ENCODE measurements at regions not wholly inside any gene's neighbourhood (a gene's known extent, or its start where the extent isn't known, plus 50 kb on each side); places are given as distances from the start of the nearest gene placed in this dataset.

DNA sequence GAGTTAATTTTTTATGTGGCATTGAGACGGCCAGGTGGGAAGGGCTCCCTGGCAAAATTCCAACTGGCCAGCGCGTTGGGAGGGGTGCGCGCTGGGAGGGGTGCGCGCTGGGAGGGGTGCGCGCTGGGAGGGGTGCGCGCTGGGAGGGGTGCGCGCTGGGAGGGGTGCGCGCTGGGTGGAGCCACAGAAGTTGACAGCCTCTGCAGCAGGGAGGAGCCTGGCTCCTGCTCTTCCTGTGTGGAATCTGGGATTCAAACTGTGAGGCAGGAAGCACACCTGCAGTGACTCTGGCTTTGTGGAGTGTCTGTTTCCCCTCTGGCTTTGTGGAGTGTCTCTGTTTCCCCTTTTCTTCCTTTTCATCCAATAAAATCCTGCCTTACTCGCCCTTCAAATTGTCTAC is 147.9 kb upstream of the CBLN2 start:
- ChIA-PET CTCF (no interaction called here), POLR2A (no interaction called here)

DNA sequence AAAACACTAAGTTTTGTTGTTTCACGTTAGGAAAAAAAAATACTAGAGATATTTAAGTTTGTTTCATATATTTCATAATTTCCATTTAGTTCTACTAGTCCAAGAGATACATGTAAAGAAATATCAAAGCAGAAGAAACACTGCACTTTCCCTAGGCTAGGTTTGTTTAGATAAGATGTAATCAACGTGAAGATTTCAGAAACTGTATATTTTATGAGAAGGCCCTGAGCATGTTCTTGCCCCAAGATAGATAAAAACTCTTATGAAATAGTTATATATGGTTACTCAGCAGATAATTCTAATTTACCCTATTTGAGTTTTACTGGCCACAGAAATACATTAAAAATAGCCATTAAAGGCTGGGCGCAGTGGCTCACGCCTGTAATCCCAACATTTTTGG is 143.6 kb upstream of the CBLN2 start:
- ChIA-PET POLR2A (no interaction called here), CTCF (no interaction called here)

DNA sequence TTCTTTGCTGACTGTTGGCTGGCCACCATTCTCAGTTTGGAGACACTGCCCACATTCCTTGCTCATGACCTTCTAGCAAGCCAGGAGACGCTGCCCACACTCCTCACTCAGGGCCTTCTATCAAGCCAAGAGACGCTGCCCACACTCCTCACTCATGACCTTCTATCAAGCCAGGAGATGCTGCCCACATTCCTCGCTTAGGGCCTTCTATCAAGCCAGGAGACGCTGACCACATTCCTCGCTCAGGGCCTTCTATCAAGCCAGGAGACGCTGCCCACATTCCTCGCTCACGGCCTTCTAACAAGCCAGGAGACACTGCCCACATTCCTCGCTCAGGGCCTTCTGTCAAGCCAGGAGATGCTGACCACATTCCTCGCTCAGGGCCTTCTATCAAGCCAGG is 131.3 kb upstream of the CBLN2 start:
- ChIA-PET CTCF (no interaction called here), POLR2A (no interaction called here)

DNA sequence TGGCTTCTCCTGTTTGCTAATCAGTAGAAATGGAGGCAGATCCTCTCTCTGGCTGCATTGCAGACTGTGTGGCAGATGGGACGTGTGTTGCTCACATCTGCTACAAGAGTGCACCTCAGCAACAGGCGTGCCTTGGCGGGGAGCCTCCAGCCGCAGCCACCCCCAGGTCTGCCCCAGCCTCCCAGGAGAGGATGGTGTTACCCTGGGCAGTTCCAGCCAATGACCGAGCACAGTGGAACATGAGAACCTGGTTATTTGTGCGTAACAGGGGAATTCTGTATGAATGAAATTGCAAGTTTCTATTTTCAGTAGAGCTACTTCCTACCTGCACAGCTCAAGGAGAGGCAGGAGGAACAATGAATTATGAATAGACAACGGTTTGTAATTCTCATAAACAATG is 130.6 kb upstream of the CBLN2 start:
- POLR2A ChIA-PET, result no interaction called here
- CTCF ChIA-PET, result no interaction called here

DNA sequence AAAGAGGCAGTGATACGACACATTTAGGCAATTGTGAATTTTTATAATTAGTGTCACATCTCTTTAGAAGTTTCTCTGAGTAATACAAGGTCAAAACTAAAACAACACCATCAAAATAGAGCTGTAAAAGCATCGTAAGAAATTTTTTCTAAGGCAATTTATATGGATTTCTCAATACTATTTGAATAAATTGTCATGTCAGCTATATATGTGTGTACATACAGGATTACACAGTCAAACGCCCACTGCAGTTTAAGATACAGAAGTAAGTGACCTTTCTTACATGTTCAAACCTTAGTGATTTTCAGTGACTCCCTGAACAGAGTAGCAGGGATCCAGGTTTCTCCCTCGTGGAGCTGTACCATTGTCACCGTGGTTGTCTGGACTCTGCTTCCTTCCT is 129.1 kb upstream of the CBLN2 start:
- POLR2A ChIA-PET, result no interaction called here
- CTCF ChIA-PET, result no interaction called here

DNA sequence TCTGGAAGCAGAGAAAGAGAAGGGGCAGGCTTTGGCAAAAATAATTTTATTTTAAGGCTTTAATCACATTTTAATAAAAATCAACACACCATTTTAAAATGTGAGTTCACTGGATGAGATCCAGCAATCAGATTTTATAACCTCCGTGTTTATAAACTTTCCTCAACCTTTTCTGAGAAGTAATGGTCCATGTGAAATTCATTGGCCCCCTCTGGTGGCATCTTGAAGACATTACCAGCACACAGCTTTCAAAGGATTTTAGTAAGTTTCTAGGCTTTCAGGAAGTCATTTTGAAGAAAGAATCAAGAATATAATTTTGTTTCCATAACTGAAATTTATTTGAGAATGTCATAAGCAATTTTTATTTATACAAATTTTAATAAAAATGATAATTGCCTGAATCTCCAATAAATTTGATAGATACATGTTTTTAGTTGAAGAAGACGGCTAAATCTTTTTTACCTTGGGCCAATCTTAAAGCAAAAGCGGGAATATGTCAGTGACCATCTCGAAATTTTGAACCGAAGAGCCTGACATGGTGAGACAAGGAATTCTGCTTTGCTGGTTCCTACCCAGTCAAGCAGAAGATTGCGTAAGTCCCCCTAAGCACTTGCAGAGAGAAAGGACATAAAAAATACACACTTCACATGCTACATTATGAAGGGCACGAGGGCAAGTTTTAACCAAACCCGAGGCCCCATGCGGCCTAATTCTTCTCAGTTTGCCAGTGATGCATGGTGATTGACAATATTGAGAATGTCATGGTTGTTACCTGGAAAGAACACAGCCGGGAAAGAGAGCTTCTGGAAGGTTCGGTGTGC is 128.4 kb upstream of the CBLN2 start:
- POLR2A ChIA-PET, result no interaction called here
- CTCF ChIA-PET, result no interaction called here

DNA sequence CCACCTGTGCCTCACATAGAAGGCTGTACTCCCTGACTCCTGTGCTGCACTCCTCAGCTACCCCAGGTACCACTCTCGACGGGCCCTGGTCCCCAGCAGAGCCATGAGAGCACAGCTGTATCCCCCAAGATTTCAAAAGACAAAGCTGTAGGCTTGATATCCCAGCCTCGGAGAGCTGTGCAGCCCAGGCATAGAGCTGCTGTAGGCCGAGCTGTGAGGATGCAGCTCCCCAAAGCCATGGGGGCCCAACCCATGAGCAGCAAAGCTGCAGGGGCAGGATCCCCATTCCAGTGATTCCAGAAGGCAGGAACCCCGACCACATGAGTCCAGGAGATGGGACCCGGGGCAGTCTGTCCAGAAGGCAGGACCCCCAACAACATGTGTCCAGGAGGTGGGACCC is 123.8 kb upstream of the CBLN2 start:
- ChIA-PET CTCF (no interaction called here), POLR2A (no interaction called here)

DNA sequence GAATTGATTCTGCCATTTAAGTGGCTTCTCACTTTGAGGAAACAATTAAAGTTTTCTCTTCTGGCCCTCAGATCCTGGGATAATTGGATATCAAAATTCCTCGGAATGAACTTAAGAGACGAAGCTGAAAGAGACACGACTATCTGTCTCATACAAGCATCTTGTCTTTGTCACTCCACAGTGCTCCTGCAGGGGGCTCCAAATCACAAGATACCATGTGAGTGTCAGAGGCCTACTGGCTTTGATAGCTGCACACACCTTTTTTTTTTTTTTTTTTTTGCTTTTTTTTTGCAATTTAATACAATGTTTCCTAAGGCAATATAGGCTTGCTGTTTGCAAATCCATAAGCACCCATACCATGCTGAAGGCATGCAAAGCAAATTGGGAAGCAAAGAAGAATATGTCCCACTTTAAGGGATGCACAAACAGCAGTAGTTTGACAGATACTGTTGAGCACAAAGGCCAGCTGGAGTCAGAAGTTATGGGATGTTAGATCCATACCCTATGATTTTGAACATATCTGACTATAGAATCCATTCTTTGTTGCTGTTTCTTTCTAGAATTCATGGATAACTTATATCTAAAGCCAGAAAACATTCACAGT is 109.0 kb upstream of the CBLN2 start:
- CTCF ChIA-PET, result no interaction called here
- POLR2A ChIA-PET, result no interaction called here

DNA sequence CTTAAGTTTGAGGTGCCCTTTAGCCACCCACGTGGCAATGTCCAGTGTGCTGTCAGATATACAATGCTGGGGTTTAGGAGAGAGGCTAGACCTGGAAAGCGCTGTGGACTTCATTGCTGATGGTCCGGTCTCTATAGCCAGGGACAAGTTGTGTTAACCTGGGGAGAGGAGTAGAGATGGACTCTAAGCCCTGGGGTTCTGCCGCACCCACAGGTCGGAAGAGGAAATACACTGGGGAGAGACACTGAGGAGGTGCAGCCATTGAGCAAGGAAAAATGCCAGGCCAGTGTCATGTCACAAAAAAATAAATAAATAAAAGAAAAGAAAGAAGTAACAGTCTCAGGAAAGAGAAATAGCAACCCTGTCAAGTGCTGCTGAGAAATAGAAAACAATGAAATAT is 106.9 kb upstream of the CBLN2 start:
- CTCF ChIA-PET, result no interaction called here
- POLR2A ChIA-PET, result no interaction called here

DNA sequence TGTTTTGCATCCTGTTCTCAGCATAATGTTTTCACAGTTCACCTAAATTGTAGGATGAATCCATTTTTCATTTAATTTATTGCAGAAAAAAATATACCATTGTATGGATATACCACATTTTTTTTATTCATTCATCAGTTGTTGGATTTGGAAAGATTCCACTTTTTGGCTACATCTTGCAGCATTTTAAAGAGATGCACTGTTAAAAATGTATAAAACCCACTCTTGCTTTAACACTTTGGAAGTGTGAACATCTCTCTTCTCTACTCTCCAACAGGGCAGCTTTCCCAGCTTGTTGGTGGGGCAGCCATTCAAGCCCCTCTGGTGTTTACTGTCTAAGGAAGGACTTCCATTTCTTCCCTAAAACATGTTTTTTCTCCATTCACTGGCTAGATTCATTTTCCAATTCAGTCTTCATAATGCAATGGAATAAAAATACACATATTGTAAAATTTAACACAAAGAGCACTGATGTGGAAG is 104.4 kb upstream of the CBLN2 start:
- CTCF ChIA-PET, result no interaction called here
- POLR2A ChIA-PET, result no interaction called here

DNA sequence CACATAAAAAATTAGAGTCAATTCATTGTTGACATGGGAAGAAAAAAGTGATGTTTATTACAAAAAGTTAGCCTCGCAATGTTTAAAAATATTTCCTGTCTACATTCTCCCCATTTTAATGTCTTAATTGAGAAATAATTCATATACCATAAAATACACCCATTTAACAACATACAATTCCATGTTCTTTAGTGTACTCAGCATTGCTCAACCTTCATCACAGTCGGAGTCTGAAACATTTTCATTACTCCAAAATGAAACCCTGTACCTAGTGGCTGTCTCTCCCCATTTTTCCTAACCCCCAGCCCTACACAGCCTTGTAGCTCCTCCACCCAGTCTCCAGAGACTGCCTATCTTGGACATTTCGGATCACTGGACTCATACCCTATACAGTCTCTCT is 103.9 kb upstream of the CBLN2 start:
- CTCF ChIA-PET, result no interaction called here
- POLR2A ChIA-PET, result no interaction called here

DNA sequence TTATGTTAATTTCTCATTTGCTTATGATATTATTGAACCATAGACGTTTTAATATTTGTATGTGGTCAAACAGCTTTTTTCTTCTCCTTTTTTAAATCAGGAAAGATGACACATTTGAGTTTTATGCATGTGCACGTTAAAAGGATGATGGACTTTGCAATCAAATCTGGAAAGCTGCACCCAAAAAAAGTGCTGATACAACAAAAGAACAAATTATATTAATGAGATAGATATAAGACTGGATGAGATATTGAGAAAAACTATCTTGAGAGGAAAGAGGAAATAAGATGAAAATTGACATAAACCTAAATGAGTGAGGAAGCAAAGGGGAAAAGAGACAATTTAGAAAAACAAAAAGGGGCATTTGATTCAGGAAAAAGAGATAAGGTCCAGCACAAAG is 96.4 kb upstream of the CBLN2 start:
- CTCF ChIA-PET, result no interaction called here
- POLR2A ChIA-PET, result no interaction called here

DNA sequence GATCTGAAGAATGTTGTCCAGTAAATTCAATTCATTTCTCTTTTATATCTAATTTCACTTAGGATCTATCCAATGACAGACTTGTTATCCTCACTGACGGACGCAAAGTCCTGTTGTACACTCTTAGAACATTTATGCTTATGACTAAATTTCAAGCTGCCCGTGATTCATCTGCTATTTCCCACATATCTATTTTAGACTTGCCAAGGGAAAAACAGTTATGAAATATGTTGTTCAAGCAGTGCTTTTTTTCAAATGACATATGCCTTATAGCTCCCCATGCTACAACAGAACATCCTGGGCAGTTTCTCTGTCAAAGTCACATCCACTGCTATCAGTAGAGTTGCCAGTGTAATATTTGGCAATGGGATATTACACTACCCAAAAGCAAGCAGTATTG is 94.2 kb upstream of the CBLN2 start:
- CTCF ChIA-PET, result no interaction called here
- POLR2A ChIA-PET, result no interaction called here

DNA sequence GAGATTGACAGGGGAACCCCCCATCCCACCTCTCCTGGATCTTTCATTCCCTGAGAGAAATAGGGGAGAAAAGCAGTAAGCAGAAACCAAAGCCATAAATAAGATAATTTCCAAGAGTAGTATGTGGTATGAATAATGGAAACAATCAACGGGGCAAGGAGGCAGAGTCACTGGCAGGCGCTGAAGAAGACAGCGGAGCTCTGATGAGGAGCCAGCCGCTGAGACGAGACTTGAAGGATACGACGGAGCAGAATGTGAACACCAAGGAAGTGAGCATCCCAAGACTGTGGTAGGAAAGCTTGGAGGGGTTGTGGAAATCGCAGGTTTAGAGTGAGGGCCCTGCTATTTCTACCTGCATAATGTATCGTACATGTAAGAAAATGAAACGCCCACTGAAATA is 93.6 kb upstream of the CBLN2 start:
- ChIA-PET CTCF (no interaction called here), POLR2A (no interaction called here)

DNA sequence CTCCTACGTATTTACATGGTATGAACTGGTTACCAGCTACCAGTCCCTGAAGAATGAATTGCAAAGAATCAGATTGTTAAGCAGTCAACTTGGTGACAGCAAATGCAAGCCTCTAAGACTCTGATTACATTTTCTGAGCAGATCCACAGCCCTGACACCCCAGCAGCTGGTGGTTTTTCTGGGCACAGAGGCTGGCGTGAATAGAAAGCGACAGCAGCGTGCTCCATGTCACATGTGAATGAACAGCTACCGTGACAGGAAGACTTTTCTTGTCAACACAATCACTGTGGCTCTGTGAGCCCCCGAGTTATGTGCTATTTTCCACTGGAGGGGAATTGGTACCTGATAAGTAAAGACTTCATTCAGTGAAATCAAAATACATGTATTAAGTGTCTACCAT is 93.2 kb upstream of the CBLN2 start:
- CTCF ChIA-PET, result no interaction called here
- POLR2A ChIA-PET, result no interaction called here

DNA sequence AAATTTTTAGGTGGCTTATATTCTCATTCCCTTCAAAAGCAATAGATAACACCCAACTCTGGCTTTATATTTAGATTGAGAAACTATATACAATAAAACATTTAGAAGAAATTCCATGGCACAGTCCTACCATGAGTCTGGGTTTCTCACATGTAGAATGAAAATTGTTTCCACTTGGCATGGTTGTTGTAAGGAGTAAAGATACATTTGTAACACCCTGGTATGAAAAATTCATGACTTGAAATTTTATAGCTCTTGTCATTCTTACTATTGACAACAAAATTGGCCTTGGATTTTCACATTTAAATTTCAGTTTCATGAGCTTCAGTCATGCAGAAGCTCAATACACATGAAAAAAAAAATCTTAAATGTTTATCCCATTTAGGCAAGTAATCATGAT is 92.5 kb upstream of the CBLN2 start:
- ChIA-PET CTCF (interaction anchor here (0.7 kb wide), 1 partner anchor 540 kb away, joined by 3 read pairs; no protein-coding TSS in a partner anchor), POLR2A (no interaction called here)

DNA sequence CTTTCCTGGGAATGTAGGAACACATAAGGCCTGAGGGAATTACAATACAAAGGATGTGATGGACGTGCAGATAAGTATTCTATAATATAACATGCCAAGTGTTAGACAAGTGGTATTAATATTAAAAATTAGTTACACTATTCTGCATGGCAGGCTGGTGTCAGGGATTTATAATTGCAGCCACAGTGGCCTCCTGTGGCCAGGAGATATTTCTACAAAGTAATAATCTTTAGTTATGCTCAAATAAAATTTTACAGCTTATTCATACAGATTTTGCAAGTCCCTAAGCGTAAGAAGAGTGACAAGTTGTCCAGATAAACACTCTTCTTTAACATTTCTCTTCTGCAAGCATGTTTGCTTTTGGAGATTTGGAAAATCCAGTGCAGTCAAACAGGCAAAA is 90.4 kb upstream of the CBLN2 start:
- CTCF ChIA-PET, result no interaction called here
- POLR2A ChIA-PET, result no interaction called here

DNA sequence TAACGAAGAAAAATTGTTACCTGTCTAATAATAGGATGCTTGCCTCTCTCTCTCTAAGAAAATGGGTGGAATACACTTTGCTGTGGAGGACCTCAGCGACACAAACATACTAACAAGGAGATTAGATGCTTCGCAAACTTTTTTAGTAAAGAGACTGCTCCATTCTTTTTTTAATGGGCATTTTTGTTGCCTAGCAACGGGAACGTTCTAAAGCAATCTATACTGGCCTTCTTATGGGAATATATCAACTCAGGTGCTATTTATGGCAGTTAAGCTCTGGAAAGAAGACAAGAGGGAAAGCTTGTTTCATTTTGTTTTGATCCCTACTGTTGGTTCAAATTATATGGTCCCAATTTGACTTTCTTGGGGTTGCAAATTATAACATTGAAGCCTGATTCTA is 86.8 kb upstream of the CBLN2 start:
- POLR2A ChIA-PET, result no interaction called here
- CTCF ChIA-PET, result no interaction called here

DNA sequence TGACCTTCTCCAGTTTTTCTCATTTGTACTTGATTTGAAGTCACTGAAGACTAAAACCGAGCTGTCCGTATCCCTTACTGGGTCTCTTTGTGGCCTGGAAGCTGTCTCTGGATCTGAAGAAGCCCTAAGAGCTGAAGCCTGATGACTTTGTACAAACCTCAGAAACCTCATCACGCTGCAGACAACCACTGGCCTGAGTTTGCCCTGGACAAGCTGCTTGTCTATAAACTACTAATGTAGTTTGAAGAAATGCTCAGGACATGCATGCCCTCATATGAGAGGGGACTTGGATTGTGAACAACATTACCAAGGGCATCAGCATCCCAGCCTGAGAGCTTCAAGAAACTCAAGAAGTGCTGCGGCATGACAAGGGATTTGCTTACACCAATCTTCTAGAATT is 79.3 kb upstream of the CBLN2 start:
- ChIA-PET CTCF (no interaction called here), POLR2A (no interaction called here)

DNA sequence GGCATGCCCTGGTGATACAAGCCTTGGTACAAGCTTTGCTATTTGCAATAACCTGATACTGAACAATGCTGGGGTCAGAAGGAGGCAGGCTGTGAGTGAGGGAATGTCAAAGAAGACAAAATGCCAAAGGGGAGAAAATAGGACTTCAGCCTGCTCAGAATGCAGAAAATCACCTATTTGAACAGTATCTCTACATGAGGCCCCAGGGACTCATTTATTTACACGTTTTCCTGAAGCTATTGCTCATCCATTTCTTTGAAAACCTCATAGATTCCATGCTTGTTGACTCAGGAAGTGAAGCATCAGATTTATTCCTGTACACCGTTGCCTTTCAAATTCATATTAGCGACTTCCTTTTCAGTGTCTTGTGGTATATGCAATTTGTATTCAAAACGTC is 69.4 kb upstream of the CBLN2 start:
- POLR2A ChIA-PET, result no interaction called here
- CTCF ChIA-PET, result no interaction called here

DNA sequence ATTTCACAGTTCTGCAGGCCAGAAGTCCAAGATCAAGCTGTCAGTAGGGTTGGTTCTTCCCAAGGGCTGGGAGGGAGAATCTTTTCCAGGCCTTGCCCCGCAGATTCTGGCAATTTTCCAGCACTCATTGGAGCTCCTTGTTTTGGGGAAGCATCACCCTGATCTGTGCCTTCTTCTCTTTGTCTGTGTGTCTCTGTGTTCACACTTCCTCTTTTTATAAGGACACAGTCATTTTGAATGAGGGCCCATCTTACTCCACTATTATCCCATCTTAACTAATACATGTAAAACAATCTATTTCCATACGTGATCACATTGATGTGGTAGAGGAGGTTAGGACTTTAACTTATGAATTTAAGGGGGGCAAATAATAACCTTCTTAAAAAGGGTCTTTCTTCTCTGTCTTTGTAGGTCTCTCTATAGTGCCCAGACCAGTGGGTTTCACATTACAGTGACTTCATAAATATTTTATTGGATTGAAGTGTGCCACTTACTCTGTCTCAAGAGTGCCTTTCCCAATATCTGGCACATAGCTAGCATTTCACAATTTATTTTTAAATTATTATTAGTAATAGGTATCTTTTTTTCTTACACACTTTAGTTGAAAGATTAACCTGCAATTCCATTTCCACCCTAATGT is 68.9 kb upstream of the CBLN2 start:
- ChIA-PET POLR2A (no interaction called here), CTCF (no interaction called here)

DNA sequence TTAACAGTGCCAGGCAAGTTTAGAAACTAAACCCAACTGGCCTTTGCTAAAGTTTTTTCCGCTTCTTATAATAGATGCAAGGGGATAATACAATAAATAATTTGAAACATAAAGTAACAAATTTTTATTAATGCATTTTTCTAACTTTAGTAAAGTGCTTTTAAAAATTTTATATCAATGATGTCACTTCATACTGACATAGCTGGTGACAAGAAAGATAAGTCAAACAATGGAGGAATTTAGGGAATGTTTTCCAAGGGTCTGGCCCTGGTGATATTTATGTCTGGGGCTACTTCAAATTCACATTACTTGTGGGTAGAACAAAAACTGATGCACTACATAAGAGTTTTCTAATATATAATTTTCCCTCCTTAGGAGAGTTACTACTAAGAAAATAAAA is 61.2 kb upstream of the CBLN2 start:
- ChIA-PET POLR2A (no interaction called here), CTCF (no interaction called here)

Data from activated CD8-positive, alpha-beta memory T cell treated with anti-CD3 and anti-CD28 coated beads for 36 hours (primary cell).